GM12892 (cell line): ENCODE measurements at regions not wholly inside any gene's neighbourhood (a gene's known extent, or its start where the extent isn't known, plus 50 kb on each side); places are given as distances from the start of the nearest gene placed in this dataset.

Experiments used
- POLR2A ChIP-seq: IDR thresholded peaks from 2 replicates; pipeline ENCODE4 v1.6.1; 2011; ENCODE audit warnings: low read depth, low read length, control low read depth
- POLR2AphosphoS5 ChIP-seq: IDR thresholded peaks from 2 replicates; pipeline ENCODE4 v1.6.1; 2011; ENCODE audit warnings: low read depth, low read length, control low read depth

DNA sequence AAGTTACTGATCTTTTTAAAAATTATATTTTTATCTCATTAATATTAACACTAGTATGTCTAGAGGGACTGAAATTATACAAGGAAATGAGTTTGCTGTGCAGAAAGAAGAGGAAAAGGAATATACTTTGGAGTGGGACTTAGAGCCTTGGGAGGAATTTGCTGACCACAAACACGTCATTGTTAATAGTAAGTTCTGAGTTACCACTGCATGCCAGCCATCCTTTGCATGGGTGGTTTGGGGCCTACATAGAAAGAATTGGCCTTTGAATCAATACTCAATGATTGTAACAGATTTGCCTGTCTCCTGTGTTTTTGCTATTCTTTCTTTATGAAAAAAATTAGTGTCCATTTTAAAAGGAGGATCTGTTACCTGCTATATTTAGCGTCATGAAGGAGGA lies 232.6 kb upstream of the TNC start:
- TF ChIP-seq POLR2AphosphoS5 (no peak), POLR2A (no peak)
